ENCODE measurements at regions not wholly inside any gene's neighbourhood (a gene's known extent, or its start where the extent isn't known, plus 50 kb on each side); places are given as distances from the start of the nearest gene placed in this dataset.

DNA sequence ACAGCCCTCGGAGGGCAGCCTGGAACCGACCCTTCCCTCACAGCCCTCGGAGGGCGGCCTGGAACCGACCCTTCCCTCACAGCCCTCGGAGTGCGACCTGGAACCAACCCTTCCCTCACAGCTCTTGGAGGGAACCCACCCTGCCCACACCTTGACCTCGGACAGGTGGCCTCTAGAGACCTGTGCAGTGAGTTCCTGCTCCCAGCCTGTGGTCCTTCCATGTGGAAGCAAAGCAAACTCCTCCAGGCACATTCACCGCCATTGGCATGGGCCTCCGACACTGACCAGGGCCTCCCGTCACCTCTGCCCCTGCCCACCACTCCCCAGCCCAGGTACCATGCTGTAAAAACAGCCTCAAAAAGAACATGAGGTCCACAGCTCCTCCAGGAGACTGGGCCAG lies 272.1 kb downstream of the BRD1 start (continued):
- no peak for TF ChIP-seq ZNF569 (CRISPR knock-in tag; IDR thresholded peaks at IDR 0.05; ENCODE audit: borderline replicate concordance)
- TF ChIP-seq, protein P1, sequence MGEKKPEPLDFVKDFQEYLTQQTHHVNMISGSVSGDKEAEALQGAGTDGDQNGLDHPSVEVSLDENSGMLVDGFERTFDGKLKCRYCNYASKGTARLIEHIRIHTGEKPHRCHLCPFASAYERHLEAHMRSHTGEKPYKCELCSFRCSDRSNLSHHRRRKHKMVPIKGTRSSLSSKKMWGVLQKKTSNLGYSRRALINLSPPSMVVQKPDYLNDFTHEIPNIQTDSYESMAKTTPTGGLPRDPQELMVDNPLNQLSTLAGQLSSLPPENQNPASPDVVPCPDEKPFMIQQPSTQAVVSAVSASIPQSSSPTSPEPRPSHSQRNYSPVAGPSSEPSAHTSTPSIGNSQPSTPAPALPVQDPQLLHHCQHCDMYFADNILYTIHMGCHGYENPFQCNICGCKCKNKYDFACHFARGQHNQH (CRISPR knock-in tag; IDR thresholded peaks at IDR 0.05): no peak
- no peak for TF ChIP-seq ZNF432 (CRISPR knock-in tag; IDR thresholded peaks at IDR 0.05; ENCODE audit: borderline replicate concordance)

DNA sequence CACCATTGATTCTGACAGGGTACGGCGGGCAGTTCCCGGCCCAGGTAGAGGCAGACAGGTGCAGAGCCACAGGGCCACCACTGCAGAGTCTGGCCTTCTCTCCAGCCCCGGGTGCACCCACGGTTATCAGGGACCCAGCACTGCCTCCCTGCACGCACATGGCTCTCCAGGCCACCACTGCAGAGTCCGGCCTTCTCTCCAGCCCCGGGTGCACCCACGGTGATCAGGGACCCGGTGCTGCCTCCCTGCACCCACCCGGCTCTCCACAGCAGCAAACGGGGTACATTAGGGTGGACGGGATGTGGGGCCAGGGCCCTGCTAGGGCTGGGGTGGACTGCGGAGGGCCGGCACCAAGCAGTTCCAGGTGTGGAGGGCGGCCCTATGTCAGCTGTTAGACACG lies 272.9 kb downstream of the BRD1 start:
- no peak for ATAC-seq
- no peak overlapping the region for H3K4me3 ChIP-seq (replicated peaks in 1 of 3; ENCODE audit: insufficient read depth in 1 of 3, low read depth in 2 of 3, low read length in 3 of 3)
- ChIA-PET CTCF (ENCODE audit: low intra/inter-chr PET ratio, low total read pairs) (no interaction called here), POLR2A (no interaction called here)
- in situ Hi-C loops (cut with HindIII; ENCODE audit: extremely low pct_ligation_motif_present, low pct_unique_long_range_greater_than_20kb) (no loop called here), intact Hi-C loops (cut with micrococcal nuclease; ENCODE audit: unreplicated experiment) (no loop called here)
- no TSS peak for BruUV-seq (replicated peaks)
- no peak overlapping the region for H3K9ac ChIP-seq (ENCODE audit: insufficient read depth, low read depth, low read length)
- no peak for FAIRE-seq
- H3K36me3 ChIP-seq (replicated peaks in 1 of 2; ENCODE audit: control insufficient read depth in 1 of 2, insufficient read depth in 2 of 2, low read length in 2 of 2): no peaks in the 10 kb centered on the region
- no peaks in the 10 kb centered on the region for H3K79me2 ChIP-seq (ENCODE audit: insufficient read depth, low read length)
- no peak overlapping the region for H3K4me2 ChIP-seq (ENCODE audit: low read depth, low read length)
- no peak overlapping the region for H3K27ac ChIP-seq (ENCODE audit: extremely low read length, insufficient read depth, low read length)
- H4K20me1 ChIP-seq (ENCODE audit: insufficient read depth, low read length): no peaks in the 10 kb centered on the region
- H2AFZ ChIP-seq (ENCODE audit: low read length): no peak overlapping the region
- no peak for DNase-seq (ENCODE audit: low spot score)
- H3K4me1 ChIP-seq (ENCODE audit: insufficient read depth, low read length): no peaks in the 10 kb centered on the region
- 0% methylated on average over 2 of the region's 17 CpGs for WGBS (ENCODE audit: low lambda C conversion rate)
- peaks cover 7% of the 10 kb centered on the region for H3K9me3 ChIP-seq (ENCODE audit: low read length)
- H3K27me3 ChIP-seq (ENCODE audit: control insufficient read depth in 1 of 2, insufficient read depth in 2 of 2, low read length in 2 of 2): peaks cover 7 to 40% of the 10 kb centered on the region in 2 experiments; a peak in 4 of 5 replicates
- TF ChIP-seq, protein P2, sequence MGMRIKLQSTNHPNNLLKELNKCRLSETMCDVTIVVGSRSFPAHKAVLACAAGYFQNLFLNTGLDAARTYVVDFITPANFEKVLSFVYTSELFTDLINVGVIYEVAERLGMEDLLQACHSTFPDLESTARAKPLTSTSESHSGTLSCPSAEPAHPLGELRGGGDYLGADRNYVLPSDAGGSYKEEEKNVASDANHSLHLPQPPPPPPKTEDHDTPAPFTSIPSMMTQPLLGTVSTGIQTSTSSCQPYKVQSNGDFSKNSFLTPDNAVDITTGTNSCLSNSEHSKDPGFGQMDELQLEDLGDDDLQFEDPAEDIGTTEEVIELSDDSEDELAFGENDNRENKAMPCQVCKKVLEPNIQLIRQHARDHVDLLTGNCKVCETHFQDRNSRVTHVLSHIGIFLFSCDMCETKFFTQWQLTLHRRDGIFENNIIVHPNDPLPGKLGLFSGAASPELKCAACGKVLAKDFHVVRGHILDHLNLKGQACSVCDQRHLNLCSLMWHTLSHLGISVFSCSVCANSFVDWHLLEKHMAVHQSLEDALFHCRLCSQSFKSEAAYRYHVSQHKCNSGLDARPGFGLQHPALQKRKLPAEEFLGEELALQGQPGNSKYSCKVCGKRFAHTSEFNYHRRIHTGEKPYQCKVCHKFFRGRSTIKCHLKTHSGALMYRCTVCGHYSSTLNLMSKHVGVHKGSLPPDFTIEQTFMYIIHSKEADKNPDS (CRISPR knock-in tag; IDR thresholded peaks at IDR 0.05): no peak
- TF ChIP-seq, protein P3, sequence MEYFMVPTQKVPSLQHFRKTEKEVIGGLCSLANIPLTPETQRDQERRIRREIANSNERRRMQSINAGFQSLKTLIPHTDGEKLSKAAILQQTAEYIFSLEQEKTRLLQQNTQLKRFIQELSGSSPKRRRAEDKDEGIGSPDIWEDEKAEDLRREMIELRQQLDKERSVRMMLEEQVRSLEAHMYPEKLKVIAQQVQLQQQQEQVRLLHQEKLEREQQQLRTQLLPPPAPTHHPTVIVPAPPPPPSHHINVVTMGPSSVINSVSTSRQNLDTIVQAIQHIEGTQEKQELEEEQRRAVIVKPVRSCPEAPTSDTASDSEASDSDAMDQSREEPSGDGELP (IDR thresholded peaks at IDR 0.05; ENCODE audit: borderline replicate concordance, low read depth): no peak
- TF ChIP-seq ZBTB21 (CRISPR knock-in tag; IDR thresholded peaks at IDR 0.05) (no peak), ZNF234 (CRISPR knock-in tag; conservative IDR thresholded peaks at IDR 0.05) (no peak), ZNF263 (CRISPR knock-in tag; IDR thresholded peaks at IDR 0.05) (no peak), ZNF501 (CRISPR knock-in tag; IDR thresholded peaks at IDR 0.05) (no peak), SMAD1 (CRISPR knock-in tag; IDR thresholded peaks at IDR 0.05; ENCODE audit: borderline replicate concordance, low read depth) (no peak), NFE2 (CRISPR knock-in tag; IDR thresholded peaks at IDR 0.05) (no peak), KLF16 (CRISPR knock-in tag; IDR thresholded peaks at IDR 0.05) (no peak), MLLT10 (CRISPR knock-in tag; IDR thresholded peaks at IDR 0.05) (no peak), NFIC (IDR thresholded peaks at IDR 0.05; ENCODE audit: low read length) (no peak)
- TF ChIP-seq, protein P4, sequence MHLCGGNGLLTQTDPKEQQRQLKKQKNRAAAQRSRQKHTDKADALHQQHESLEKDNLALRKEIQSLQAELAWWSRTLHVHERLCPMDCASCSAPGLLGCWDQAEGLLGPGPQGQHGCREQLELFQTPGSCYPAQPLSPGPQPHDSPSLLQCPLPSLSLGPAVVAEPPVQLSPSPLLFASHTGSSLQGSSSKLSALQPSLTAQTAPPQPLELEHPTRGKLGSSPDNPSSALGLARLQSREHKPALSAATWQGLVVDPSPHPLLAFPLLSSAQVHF (CRISPR knock-in tag; IDR thresholded peaks at IDR 0.05): no peak

All from HepG2 (cell line).